ENCODE measurements at regions not wholly inside any gene's neighbourhood (a gene's known extent, or its start where the extent isn't known, plus 50 kb on each side); places are given as distances from the start of the nearest gene placed in this dataset.

- TF ChIP-seq CTCF (IDR thresholded peaks at IDR 0.05) = no peak
- no peak for TF ChIP-seq EZH2phosphoT487 (IDR thresholded peaks at IDR 0.05)
- TF ChIP-seq EZH2 (IDR thresholded peaks at IDR 0.05) = no peak
These were observed 885.1 kb downstream of the ZPLD1 start for GRCh38 chr3:103319912-103320311.

Measured in neural progenitor cell (in vitro differentiated cells).